HG02759 (cell line): ENCODE measurements at regions not wholly inside any gene's neighbourhood (a gene's known extent, or its start where the extent isn't known, plus 50 kb on each side); places are given as distances from the start of the nearest gene placed in this dataset.
"Not testable (repeated sequence)": the region's sequence is repeated elsewhere in the genome, so short reads cannot be mapped to it uniquely, and the experiment has no call there.

Source experiments
- ATAC-seq: cut with Tn5 transposase; IDR thresholded peaks from one replicate; pipeline ENCODE4 v1.9.1; 2021; ENCODE audit warnings: mild to moderate bottlenecking, moderate library complexity; ENCODE audit not compliant: unreplicated experiment

GRCh38 chr4:116561768-116562167, 523.6 kb downstream of the TRAM1L1 start:
- ATAC-seq = no peak

DNA sequence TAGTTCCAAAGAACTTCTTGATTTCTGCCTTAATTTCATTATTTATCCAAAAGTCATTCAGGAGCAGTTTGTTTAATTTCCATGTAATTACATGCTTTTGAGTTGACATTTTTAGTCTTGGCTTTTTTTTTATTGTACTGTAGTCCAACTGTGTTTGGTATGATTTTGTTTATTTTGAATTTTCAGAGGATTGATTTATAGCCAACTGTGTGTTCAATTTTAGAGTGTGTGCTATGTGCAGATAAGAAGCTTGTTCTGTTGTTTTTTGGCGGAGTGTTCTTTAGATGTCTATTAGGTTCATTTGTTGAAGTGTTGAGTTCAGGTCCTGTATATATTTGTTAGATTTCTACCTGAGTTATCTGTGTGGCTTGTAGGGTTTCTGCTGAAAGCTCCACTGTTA, 533.6 kb downstream of the TRAM1L1 start:
- no peak for ATAC-seq

- ATAC-seq = no peak
Measured at GRCh38 chr4:116547632-116548031, 537.7 kb downstream of the TRAM1L1 start.

DNA sequence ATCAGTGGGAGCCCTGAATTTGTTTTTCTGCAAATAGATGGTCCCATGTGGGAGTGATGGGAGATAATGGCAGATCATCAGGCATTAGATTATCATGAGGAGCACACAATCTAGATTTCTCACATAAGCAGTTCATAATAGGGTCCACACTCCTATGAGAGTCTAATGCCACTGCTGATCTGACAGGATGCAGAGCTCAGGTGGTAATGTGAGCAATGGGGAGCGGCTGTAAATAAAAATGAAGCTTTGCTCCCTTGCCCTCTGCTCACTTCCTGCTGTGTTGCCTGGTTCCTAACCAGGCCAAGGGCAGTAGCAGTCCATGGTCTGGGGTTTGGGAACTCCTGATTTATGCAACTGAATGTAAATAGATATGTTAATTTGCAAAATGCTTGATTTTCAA, 538.6 kb downstream of the TRAM1L1 start:
- ATAC-seq = no peak

DNA sequence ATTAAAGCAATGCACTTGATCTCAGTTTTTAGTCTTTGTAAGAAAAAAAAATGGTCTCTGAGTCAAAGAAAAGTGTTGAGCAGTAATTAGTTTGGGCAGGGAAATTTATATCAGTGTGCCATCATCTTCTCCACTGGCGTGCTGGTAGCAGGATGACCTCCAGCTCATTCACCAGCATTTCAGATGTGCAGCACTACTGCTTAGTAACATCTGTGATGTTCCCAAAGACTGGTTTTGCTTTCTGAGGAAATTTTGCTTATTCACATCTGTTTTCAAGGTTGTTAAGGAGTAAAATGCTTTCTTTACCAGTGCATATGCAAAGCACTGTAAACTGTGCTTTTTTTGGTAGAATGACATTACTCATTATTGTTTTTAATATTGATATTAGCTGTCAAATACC, 540.4 kb downstream of the TRAM1L1 start:
- no peak for ATAC-seq

DNA sequence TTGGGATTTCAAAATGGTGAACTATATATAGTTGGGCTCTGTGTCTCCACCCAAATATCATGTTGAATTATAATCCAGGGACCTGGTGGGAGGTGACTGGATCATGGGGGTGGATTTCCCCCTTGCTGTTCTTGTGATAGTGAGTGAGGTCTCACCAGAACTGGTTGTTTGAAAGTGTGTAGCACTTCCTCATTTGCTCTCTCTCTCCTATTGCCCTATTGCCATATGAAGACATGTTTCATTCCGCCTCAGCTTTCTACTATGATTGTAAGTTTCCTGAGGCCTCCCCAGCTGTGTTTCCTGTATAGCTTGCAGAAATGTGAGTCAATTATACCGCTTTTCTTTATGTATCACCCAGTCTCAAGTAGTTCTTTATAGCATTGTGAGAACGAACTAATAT, 545.6 kb downstream of the TRAM1L1 start:
- ATAC-seq = no peak

- no peak for ATAC-seq
Measured at GRCh38 chr4:116537828-116538227, 547.5 kb downstream of the TRAM1L1 start.

GRCh38 chr4:116536024-116536423, 549.4 kb downstream of the TRAM1L1 start:
- ATAC-seq = not testable (repeated sequence)

DNA sequence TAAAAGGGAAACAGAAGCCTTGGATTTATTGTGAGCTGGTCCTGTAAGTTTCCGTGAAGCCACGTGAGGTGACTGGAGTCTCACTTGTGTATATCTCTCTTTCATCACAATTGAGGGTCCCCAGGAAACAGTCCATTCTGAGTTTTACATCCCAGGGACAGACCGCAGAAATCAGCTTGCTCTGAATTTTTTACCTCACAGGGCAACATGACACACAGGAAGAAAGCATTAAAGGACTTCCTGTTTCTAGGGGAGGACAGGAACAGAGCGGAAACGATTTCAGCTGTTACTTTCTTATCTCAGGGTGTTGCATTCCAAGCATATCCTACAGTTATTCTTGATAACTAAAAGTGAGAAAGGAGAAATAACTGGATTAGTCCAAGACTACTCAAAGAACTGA, 553.5 kb downstream of the TRAM1L1 start:
- no peak for ATAC-seq

GRCh38 chr4:116531026-116531425, 554.4 kb downstream of the TRAM1L1 start:
- no peak for ATAC-seq

- ATAC-seq = no peak
Measured at GRCh38 chr4:116530048-116530447, 555.3 kb downstream of the TRAM1L1 start.

DNA sequence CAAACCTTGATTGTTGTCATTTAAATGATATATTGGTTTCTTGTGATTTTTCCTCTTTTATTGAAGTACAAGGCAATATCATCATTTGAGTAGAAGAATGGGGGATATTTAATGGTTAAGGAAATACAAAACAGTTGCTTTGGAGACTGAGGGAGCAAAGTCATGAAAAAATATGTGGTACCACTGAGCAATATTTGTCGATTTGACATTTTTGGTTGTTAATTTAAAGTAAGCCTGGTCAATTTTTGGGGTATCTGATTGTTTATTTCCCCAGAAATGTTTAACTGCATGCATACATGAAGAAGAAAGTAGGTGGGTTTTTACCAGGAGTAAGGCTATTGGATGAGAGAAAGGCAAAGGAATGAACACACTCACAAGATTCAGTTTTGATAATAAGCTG, 556.2 kb downstream of the TRAM1L1 start:
- ATAC-seq = no peak

GRCh38 chr4:116522922-116523321, 562.5 kb downstream of the TRAM1L1 start:
- no peak for ATAC-seq

- no peak for ATAC-seq
Measured at GRCh38 chr4:116520886-116521285, 564.5 kb downstream of the TRAM1L1 start.

- ATAC-seq = no peak
Measured at GRCh38 chr4:116516711-116517110, 568.7 kb downstream of the TRAM1L1 start.

- ATAC-seq = no peak
Measured at GRCh38 chr4:116515959-116516358, 569.4 kb downstream of the TRAM1L1 start.

DNA sequence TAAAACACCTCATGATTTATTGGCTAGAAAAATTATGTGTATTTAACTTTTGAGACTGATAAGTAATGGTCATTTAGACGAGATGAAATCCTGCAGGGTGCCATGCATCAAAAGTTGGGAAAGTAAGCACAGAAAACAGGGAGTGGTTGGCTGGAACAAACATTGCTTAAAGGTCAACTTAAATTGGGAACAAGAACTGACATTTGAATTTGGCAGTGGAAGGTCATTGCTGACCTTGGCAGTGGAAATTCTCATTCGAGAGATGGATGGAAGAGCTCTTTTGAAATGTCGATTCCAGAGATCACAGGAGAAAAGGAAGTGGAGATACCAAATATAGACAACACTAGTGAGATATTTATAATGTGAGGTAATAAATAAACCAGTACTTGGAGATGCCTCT, 572.8 kb downstream of the TRAM1L1 start:
- no peak for ATAC-seq

- ATAC-seq = no peak
Measured at GRCh38 chr4:116501954-116502353, 583.4 kb downstream of the TRAM1L1 start.

DNA sequence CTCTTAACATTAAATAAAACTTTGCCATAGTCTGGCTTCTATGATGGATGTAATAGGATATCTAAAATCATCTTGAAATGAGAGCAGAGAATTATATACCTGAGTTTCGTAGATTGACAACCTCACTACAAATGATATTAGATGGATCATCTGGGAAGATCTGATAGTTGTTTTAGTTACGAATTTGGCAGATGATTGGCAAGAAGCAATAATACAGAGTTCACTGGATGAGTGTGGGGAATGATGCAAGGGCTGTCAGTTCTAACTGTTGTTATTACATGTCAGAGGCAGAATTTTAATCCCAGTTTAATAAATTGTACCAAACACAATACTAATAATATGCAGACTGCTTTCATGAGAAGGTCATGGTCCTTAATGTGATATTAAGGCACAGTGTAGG, 585.2 kb downstream of the TRAM1L1 start:
- ATAC-seq = no peak

- no peak for ATAC-seq
Measured at GRCh38 chr4:116489739-116490138, 595.6 kb downstream of the TRAM1L1 start.

DNA sequence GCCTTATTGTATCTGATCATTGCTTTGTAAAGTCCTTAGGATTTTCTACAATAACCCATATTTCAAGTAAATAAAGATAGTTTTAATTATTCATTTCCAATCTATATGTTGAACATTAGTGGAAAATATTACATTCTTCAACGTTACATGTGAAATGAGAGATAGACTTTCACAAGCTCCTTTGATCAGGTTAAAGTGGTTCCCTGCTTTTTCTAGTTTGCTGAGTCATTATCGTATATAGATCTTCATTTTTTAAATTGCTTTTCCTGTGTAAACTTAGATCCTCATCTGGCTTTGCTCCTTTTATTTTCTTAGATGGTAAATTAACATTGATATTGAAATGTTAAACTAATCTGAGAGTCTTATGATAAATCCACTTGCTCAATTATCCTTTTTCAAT, 599.0 kb downstream of the TRAM1L1 start:
- ATAC-seq = no peak

GRCh38 chr4:116480546-116480945, 604.8 kb downstream of the TRAM1L1 start:
- no peak for ATAC-seq

- no peak for ATAC-seq
Measured at GRCh38 chr4:116478343-116478742, 607.0 kb downstream of the TRAM1L1 start.

GRCh38 chr4:116469582-116469981, 615.8 kb downstream of the TRAM1L1 start:
- no peak for ATAC-seq
